NCI-H2081 (cell line): ENCODE measurements at regions not wholly inside any gene's neighbourhood (a gene's known extent, or its start where the extent isn't known, plus 50 kb on each side); places are given as distances from the start of the nearest gene placed in this dataset.

Source experiments
- DNase-seq, 2 experiments: peaks; one replicate each; lab custom pipeline; 2025; lab: John Stamatoyannopoulos, UW

- no peak for DNase-seq
Measured at GRCh38 chr13:85381082-85381481, 418.1 kb downstream of the SLITRK6 start.

- DNase-seq = no peak
Measured at GRCh38 chr13:85379991-85380390, 419.2 kb downstream of the SLITRK6 start.

- no peak for DNase-seq
Measured at GRCh38 chr13:85379433-85379832, 419.8 kb downstream of the SLITRK6 start.

- DNase-seq = no peak
Measured at GRCh38 chr13:85377783-85378182, 421.4 kb downstream of the SLITRK6 start.

DNA sequence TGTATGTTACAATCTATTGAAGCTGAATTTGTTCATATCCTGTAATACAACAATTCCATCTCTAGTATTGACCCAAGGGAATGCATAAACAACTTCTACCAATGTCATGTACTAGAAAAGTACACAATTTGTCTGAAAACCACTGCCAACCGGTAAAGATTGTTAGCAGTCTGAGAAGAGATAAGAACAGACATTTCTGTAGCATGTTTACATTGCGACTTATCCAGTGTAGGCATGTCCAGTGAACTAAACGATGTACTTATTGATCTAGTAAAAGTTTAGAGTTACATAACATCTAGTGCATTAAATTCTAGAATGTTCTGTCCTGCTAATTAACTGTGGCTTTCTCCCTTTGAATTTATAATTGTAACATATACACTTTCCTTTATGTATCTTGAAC is 425.9 kb downstream of the SLITRK6 start:
- DNase-seq = no peak

- no peak for DNase-seq
Measured at GRCh38 chr13:85371254-85371653, 428.0 kb downstream of the SLITRK6 start.

GRCh38 chr13:85368686-85369085 is 430.5 kb downstream of the SLITRK6 start:
- no peak for DNase-seq

- no peak for DNase-seq
Measured at GRCh38 chr13:85367887-85368286, 431.3 kb downstream of the SLITRK6 start.

DNA sequence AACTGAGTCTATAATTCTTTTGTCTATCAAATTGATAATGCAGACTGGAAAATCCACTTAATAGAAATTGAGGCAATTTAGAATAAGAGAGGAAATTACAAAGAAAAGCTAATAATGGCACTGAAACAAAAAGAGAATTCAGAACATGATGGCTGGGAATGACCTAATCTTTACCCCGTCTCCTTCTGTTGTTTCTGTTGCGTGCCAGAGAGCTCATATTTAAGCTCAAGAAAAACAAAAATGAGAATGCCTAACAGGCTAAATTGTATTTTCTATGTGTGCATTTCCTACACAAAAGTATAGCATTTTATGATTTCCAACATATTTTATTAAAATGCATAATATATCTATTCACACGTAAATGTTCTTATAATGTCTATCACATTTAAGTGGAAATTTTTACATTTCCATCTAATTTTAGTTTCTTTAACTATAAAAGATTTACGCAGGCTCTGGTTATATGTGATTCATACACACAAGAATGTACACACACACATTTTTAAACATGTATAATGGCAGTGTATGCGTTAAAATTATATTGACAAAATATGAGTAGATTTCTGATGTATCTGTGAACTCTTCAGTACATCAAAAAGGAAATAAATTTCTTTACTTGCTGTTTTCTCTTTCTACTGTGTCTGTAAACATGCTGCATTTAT is 432.3 kb downstream of the SLITRK6 start:
- no peak for DNase-seq

- no peak for DNase-seq
Measured at GRCh38 chr13:85363504-85363903, 435.7 kb downstream of the SLITRK6 start.

DNA sequence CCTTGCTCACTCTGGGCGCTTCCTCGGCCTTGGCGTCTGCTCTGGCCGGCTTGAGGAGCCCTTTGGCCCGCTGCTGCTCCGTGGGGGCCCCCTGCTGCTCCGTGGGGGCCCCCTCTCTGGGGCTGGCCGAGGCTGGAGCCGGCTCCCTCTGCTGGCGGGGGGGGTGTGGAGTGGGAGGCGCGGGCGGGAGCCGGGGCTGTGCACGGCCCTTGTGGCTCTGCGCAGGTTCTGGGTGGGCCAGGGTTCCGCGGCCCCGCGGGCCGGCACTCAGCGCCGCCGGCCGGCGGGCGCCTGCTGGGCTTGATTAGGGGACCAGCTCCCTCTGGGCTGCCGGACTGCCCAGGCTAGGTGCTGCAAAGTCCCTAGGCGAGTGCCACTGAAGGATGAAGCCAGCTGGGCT is 436.2 kb downstream of the SLITRK6 start:
- DNase-seq = no peak

DNA sequence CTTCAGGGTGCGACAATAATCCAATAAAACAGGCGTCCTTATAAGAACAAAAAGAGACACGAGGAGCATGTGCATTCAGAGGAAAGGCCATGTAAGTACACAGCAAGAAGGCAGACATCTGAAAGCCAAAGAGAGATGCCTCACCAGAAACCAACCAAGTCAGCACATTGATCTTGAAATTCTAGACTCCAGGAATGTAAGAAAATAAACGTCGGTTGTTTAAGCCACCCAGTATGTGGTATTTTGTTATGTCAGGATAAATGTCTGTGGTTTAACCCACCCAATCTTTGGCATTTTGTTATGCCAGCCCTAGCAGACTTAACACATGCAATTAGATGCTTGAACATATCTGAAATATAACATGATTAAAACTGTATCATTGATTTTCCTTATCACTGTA is 452.0 kb downstream of the SLITRK6 start:
- DNase-seq = no peak

- DNase-seq = no peak
Measured at GRCh38 chr13:85334187-85334586, 465.0 kb downstream of the SLITRK6 start.

- DNase-seq = no peak
Measured at GRCh38 chr13:85333506-85334020, 465.7 kb downstream of the SLITRK6 start.

DNA sequence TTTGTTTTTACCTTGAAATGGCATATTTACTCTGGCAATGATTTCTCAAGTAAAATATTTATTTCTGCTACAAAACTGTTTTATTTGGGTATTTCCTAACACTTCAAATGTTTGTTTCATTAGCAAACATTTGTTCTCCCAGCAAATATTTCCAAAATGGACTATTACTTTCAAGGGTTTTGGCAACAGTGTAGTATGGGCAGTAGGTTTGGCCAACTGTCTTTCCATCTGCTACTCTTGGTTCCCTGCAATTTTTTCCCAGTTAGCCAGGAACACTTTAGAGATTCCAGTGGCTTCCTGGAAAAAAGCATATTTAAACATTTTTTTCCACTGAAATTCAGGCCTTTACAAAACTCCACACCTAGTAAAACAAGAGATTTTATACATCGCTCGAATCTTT is 466.6 kb downstream of the SLITRK6 start:
- no peak for DNase-seq

DNA sequence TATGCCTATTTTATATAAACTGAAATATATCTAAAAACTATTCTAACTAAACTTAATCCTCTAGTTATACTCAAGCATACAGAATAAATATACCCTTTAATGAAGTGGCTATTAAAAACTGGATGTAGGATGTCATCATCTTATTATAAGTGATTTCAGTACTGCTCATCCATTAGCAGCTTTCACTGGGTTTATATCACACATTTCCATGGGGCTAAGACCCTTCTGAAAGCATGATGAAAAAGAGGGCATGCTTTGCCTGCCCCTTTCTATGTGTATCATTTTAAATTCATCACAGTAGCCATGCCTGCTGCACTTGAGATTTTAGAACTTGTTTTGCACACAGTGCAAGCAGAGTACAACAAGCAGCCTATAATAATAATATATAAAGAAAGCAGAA is 477.5 kb downstream of the SLITRK6 start:
- no peak for DNase-seq

DNA sequence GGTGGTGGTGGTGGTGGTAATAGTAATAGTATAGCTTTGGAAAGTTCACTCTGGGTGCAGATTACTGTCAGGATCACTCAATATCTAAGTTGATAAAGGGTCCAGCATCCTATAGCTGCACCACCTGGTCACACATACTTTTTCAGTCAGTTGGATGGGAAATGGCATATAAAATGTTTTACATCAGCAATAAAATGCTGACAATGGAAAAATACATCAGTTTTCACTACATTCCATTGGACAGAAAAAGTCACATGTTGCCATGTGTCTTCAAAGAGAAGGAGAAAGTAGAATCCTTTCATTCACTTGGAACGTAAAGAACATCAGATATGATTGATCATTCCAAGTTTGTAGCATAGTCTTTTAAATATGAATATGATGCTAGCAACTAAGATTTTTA is 481.4 kb downstream of the SLITRK6 start:
- DNase-seq = no peak

GRCh38 chr13:85316506-85317025 is 482.7 kb downstream of the SLITRK6 start:
- no peak for DNase-seq

DNA sequence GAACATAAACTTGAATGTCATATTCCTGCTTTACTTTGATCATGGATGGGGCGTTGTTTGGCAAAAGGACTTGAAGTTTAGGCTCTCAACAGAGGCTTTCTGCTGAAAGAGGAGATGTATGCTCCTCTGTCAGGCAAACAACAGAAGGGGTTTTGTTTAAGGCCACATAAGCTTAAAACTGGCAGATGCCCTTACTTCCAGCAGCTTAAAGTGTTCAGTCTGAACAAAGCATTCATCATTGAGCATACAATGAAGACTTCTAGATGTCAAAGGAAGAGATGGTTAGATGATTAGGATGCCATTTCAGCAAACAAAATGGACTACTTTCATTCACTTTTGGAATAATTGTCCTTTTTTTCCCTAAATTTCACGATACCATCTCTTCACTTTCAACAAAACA is 484.5 kb downstream of the SLITRK6 start:
- no peak for DNase-seq

- DNase-seq = no peak
Measured at GRCh38 chr13:85313761-85314503, 485.3 kb downstream of the SLITRK6 start.

GRCh38 chr13:85312071-85312470 is 487.1 kb downstream of the SLITRK6 start:
- no peak for DNase-seq

GRCh38 chr13:85303630-85304029 is 495.6 kb downstream of the SLITRK6 start:
- no peak for DNase-seq

DNA sequence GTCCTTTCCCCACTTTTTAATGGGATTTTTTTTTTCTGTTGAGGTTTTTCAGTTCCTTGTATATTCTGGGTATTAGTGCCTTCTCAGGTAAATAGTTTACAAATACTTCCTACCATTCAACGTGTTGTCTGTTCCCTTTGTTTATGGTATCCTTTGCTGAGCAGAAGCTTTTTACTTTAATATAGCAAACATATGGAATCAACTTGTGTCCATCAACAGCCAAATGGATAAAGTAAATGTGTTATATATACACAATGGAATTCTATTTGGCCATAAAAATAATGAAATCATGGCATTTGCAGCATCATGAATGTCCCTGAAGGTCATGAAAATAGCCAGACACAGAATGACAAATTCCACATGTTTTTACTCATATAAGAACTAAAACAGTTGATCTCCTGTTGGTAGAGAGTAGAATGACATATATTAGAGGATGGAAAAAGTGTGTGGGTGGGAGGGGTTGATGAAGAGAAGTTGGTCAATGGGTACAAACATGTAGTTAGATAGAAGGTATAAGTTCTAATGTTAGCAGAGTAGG is 500.8 kb downstream of the SLITRK6 start:
- no peak for DNase-seq
